Upper lobe of left lung (tissue), 6 donors: ENCODE measurements at regions not wholly inside any gene's neighbourhood (a gene's known extent, or its start where the extent isn't known, plus 50 kb on each side); places are given as distances from the start of the nearest gene placed in this dataset.

Source experiments
- ATAC-seq, 2 donors: fragments of 200-7000 bp; cut with Tn5 transposase; one replicate each; pipeline ENCODE4 v1.9.1; 2022; ENCODE audit warnings: mild to moderate bottlenecking in 2 of 2, moderate library complexity in 2 of 2; ENCODE audit not compliant: low FRiP score in 2 of 2
- DNase-seq, 2 donors: peaks; one replicate each; pipeline ENCODE4 v3.0.0-alpha.2; 2019 to 2020
- H3K27ac ChIP-seq, 4 donors: fragments of 200-600 bp; sonication (generic); one replicate each; pipeline ENCODE4 v1.5.1; 2016 to 2019
- H3K27me3 ChIP-seq, 4 donors: fragments of 200-600 bp; sonication (generic); one replicate each; pipeline ENCODE4 v1.5.1; 2017 to 2019
- H3K36me3 ChIP-seq, 4 donors: fragments of 200-600 bp; sonication (generic); one replicate each; pipeline ENCODE4 v1.5.1; 2016 to 2019
- H3K4me1 ChIP-seq, 4 donors: fragments of 200-600 bp; sonication (generic); one replicate each; pipeline ENCODE4 v1.5.1; 2018 to 2019
- H3K4me3 ChIP-seq, 4 donors: fragments of 200-600 bp; sonication (generic); one replicate each; pipeline ENCODE4 v1.5.1; 2017 to 2019; ENCODE audit warnings: mild to moderate bottlenecking in 2 of 4, moderate library complexity in 1 of 4
- H3K9me3 ChIP-seq, 4 donors: fragments of 200-600 bp; sonication (generic); one replicate each; pipeline ENCODE4 v1.5.1; 2018 to 2019
- EP300 ChIP-seq, 4 donors: sonication (generic); formaldehyde crosslinking; IDR thresholded peaks; one replicate each; pipeline ENCODE4 v1.5.1; 2017; ENCODE audit warnings: antibody characterized with exemption in 4 of 4, control low read depth in 2 of 4
- WGBS, 2 donors: methylation state at CpG; one replicate each; pipeline ENCODE4 v1.1.5; 2017 to 2018; 5-methylcytosine and 5-hydroxymethylcytosine counted together
- small RNA-seq, 4 donors: library from RNA; depleted of rRNA; stranded (forward); fragments of <200 nt; gene quantifications; one replicate each; pipeline ENCODE3, GENCODE V24; 2016
- TF ChIP-seq, protein P1 (sequence below), 6 experiments: fragments of 450-650 bp in 4 of 6; fragments of 200-600 bp in 2 of 6; sonication (generic) in 2 of 6; IDR thresholded peaks; one replicate each; pipeline ENCODE4 v1.5.1; 2016 to 2019; ENCODE audit warnings: antibody characterized with exemption in 6 of 6
- donor health status: DM: no; HTN: no; CAD: no; lungs with moderate emphysema.
- donor health status: DM: no; HTN: yes; CAD: no; lungs with severe emphysema.

DNA sequence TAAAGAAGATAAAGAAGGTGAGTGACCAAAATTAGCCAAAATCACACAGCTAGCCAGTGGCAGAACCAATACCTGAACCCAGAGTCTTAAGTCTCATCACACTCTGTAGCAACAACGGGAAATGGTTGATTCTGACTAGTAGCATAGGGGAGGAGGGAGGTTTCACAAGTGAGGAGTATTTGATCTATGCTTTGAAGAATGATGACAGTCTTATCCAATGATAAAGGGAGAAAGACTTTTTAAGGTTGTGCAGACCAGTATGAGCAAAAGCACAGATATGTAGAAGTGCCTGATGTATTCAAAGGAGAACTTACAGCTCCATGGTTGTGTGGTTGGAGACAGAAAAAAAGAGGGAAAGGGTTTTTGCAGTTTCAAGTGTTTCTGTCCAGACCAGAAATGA lies 50.7 kb upstream of the LINC00305 start:
- no peaks in the 10 kb centered on the region for H3K36me3 ChIP-seq
- ATAC-seq (no peak), DNase-seq (no peak)
- H3K4me3 ChIP-seq = no peak overlapping the region
- H3K27ac ChIP-seq = no peak overlapping the region
- H3K27me3 ChIP-seq = no peaks in the 10 kb centered on the region
- no peaks in the 10 kb centered on the region for H3K9me3 ChIP-seq
- WGBS, 2 donors = 88 to 97% methylated on average over 1 of the region's 1 CpG
- no peaks in the 10 kb centered on the region for H3K4me1 ChIP-seq
- no peak for TF ChIP-seq EP300 (IDR thresholded peaks at IDR 0.05)
- TF ChIP-seq, protein P1, sequence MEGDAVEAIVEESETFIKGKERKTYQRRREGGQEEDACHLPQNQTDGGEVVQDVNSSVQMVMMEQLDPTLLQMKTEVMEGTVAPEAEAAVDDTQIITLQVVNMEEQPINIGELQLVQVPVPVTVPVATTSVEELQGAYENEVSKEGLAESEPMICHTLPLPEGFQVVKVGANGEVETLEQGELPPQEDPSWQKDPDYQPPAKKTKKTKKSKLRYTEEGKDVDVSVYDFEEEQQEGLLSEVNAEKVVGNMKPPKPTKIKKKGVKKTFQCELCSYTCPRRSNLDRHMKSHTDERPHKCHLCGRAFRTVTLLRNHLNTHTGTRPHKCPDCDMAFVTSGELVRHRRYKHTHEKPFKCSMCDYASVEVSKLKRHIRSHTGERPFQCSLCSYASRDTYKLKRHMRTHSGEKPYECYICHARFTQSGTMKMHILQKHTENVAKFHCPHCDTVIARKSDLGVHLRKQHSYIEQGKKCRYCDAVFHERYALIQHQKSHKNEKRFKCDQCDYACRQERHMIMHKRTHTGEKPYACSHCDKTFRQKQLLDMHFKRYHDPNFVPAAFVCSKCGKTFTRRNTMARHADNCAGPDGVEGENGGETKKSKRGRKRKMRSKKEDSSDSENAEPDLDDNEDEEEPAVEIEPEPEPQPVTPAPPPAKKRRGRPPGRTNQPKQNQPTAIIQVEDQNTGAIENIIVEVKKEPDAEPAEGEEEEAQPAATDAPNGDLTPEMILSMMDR (IDR thresholded peaks at IDR 0.05) = no peak

Small RNA genes lying in the stretch of these regions (small RNA-seq; reads per million reads assigned to genes)
- 0 reads per million in 4 donors for gene AC027506.1
